ENCODE measurements at regions not wholly inside any gene's neighbourhood (a gene's known extent, or its start where the extent isn't known, plus 50 kb on each side); places are given as distances from the start of the nearest gene placed in this dataset.

- DNase-seq (ENCODE audit: low spot score), result no peak
Measured at GRCh38 chr13:97797553-97797952, 155.9 kb upstream of the IPO5 start.

DNA sequence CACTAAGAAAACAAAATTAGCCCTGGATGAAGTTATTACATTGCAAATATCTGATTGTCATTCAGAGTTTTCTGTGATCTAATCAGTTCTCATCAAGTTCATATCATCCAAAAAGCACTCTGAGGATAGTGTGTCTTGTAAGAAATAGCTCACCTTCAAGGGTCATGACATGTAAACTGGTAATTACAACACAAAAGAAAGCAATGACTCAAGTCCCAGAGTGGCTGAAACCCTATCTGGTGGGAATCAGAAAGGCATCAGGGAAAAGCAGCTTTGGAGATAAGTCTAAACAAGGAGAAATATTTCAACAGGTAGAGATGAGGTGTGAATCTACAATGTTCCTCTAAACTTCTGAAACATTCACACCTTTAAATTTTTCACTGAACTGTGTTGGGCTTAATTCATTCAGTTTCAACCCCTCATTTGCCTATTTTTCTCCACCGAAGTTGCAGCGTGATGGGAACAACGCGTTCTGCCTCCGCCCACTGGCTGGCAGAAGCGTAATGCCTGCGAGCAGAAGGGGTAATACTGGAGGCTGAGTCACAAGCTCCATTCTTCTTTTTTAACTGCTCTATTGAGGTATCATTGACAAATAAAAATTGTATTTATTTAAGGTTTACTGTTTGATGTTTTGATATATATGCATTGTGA is 155.2 kb upstream of the IPO5 start:
- no peak for DNase-seq (ENCODE audit: low spot score)

DNA sequence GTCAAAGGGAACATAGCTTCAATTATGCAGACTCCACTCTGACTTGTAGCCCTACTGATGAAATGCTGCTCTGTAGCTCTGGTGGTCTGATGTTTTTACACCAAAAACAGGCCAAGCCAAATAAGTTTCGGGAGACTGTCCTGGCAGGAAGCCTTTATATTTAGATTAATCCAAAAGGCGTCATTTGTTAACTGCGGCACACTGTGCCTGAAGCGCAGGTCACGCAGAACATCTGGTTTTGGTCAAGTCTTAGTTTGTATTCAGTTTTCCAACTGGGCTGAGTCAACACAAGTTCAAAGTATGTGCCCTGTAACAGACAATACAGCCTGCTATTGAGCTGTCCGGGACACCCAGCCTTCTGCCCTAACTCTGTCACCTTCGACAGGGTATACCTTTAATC is 154.6 kb upstream of the IPO5 start:
- DNase-seq (ENCODE audit: low spot score), result peak; percentile 19

- DNase-seq (ENCODE audit: low spot score), result no peak
Measured at GRCh38 chr13:97802213-97802612, 151.3 kb upstream of the IPO5 start.

DNA sequence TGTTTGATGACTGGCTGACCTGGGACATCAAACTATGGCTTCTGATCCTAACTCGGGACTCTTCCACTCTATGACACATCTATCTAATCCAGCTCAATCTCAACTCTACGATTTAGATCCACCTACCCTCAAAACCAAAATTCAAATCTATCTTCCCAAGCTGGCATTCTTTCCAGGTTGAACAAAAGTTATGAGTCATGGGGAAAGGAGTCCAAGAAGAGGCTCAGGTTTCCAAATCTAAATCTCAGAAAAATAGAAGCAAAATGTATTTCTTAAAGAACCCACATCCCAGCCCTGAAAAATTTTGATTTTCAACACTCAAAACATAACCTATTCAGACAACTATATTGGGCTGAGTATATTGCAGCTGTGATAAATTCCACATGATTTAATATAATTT is 143.9 kb upstream of the IPO5 start:
- no peak for DNase-seq (ENCODE audit: low spot score)

DNA sequence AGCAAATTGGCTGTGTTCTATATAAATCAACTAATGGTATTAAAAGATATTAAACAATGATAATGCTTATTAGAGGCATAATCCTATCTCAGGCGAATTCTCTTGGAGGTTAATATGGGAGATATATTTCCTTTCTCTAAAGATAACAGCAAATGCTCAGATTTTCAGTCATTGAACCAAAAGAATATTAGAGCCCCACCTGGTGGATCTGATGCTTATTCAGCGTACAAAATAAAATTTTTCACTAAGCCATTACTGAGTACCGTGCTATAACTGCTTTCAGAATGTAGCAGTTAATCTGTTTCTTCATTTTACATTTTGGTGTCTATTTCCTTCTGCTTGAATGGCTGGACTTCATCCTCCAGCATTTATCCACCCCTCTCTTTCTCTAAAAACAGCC is 143.3 kb upstream of the IPO5 start:
- DNase-seq (ENCODE audit: low spot score), result no peak

- DNase-seq (ENCODE audit: low spot score), result no peak
Measured at GRCh38 chr13:97822377-97822776, 131.1 kb upstream of the IPO5 start.

DNA sequence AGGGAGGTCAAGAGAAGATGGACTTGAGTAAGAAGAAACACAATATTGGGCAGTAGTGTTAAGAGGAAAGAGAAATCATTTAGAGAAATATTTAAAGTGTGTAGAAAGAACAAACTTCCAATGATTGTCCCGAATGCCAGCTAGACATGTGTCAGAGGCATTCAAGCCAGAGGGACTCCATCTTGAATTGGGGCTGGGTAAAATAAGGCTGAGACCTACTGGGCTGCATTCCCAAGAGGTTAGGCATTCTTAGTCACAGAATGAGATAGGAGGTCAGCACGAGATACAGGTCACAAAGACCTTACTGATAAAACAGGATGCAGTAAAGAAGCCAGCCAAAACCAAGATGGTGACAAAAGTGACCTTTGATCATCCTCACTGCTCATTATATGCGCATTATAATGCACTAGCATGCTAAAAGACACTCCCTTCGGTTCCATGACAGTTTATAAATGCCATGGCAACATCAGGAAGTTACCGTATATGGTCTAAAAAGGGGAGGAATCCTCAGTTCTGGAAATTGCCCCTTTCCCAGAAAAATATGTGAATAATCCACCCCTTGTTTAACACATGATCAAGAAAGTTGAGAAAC is 127.0 kb upstream of the IPO5 start:
- DNase-seq (ENCODE audit: low spot score), result no peak

GRCh38 chr13:97834250-97834649 is 119.2 kb upstream of the IPO5 start:
- no peak for DNase-seq (ENCODE audit: low spot score)

DNA sequence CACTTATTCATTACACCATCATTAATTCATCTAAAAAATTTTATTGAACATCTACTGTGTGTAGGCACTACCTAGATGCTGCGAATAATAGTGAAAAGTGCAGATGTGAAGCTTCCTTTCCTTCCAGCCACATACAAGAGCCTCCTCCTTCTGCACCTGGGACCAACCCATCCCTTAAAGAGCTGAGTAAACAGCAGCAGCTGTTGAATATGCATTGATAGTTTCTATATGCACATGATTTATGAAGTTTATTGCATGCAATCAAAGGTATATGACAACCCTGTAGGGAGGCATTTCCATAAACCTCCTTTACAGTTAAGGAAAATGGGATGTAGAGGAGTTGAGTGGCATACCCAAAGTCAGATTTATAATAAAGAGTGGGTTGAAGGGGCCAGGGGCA is 110.3 kb upstream of the IPO5 start:
- no peak for DNase-seq (ENCODE audit: low spot score)

GRCh38 chr13:97844151-97844550 is 109.3 kb upstream of the IPO5 start:
- no peak for DNase-seq (ENCODE audit: low spot score)

DNA sequence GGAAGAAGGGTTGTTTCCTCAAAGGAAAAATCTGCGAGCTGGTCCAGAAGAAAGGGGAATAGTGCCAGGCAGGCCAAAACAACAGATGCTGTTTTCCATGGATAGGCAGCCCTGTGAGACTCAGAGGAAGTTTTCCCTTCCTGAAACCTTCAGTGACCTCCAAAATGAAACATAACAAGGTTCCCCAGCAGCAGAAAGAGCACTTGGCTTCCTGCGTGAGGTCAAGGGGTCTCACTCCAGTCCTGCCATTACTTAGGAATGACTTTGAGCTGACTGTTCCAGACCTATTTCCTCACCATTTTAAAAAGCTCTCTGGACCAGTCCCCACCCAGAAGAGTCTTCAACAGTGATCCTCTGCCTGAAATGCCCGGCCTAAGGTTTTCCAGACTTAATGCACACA is 104.6 kb upstream of the IPO5 start:
- no peak for DNase-seq (ENCODE audit: low spot score)

DNA sequence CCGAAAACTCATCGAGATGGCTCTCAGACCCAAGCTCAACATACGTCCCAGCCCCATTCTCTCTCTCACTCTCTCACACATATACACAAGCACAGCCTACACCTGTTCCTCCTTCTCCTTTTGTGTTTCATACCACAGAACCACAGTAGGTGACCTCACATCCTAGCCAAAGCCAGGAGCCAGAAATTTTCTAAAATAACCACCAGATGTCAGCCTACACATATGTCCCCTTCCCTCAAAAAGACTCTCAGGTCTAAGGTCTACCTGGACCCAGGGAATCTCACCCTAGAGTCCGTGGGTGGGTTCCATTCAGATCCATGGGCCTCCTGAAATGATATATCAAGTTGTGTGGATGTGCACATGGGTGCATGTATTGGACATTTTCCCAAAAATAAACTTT is 104.2 kb upstream of the IPO5 start:
- peak; percentile 13 for DNase-seq (ENCODE audit: low spot score)

GRCh38 chr13:97851269-97851668 is 102.2 kb upstream of the IPO5 start:
- no peak for DNase-seq (ENCODE audit: low spot score)

DNA sequence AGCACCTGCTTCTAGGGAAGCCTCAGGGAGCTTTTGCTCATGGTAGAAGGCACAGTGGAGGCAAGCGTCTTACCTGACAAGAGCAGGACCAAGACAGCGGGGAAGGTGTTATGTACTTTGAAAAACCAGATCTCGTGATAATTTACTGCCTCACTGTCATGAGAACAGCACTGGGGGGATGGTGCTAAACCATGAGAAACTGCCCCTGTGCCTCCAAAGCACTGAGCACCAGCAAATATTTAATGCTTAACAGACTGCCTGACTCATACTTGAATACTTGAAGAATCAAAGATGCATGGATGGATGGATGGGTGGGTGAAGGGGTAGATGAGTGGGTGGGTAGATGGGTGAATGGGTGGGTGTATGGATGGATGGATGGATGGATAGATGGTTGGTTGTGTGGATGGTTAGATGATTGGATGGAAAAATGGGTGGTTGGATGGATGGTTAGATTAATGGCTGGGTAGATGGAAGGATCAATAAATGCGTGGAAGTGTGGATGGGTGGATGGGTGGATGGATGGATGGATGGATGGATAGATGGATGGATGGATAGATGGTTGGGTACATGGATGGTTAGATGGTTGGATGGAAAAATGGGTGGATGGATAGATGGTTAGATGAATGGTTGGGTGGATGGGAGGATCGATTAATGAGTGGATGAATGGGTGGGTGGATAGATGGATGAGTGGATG is 101.1 kb upstream of the IPO5 start:
- DNase-seq (ENCODE audit: low spot score), result no peak

- peak; percentile 33 for DNase-seq (ENCODE audit: low spot score)
Measured at GRCh38 chr13:97853550-97853949, 99.9 kb upstream of the IPO5 start.

GRCh38 chr13:97855570-97856303 is 97.7 kb upstream of the IPO5 start:
- peak; percentile 71 for DNase-seq (ENCODE audit: low spot score)

GRCh38 chr13:97856304-97856675 is 97.2 kb upstream of the IPO5 start:
- DNase-seq (ENCODE audit: low spot score), result no peak

- DNase-seq (ENCODE audit: low spot score), result no peak
Measured at GRCh38 chr13:97858161-97858560, 95.3 kb upstream of the IPO5 start.

DNA sequence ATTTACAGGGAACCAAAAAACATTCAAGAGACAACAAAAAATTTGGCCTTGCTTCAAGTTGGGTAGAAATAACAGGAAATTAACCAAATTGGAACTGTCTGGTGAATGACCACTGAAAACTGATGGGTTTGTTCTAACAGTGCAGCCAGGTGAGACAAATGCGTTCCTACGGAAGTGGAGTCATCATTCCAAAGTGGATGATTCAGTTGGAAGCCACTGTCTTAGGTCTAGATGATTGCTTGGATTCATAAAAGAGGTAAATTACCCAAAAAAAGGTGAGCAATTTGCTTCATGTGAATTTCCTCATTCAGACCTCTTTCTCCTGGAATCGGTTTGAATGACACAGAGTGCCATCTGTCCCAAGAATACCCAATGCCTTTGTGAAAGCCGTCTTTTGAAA is 87.1 kb upstream of the IPO5 start:
- no peak for DNase-seq (ENCODE audit: low spot score)

- no peak for DNase-seq (ENCODE audit: low spot score)
Measured at GRCh38 chr13:97866751-97867150, 86.7 kb upstream of the IPO5 start.

GRCh38 chr13:97873398-97873797 is 80.1 kb upstream of the IPO5 start:
- DNase-seq (ENCODE audit: low spot score), result no peak

- no peak for DNase-seq (ENCODE audit: low spot score)
Measured at GRCh38 chr13:97875218-97875617, 78.3 kb upstream of the IPO5 start.
